ENCODE measurements at regions not wholly inside any gene's neighbourhood (a gene's known extent, or its start where the extent isn't known, plus 50 kb on each side); places are given as distances from the start of the nearest gene placed in this dataset.

GRCh38 chr12:90899456-90900182 is 55.4 kb downstream of the CCER1 start:
- no peak for DNase-seq

- no peak for DNase-seq
Measured at GRCh38 chr12:90897986-90898385, 57.0 kb downstream of the CCER1 start.

GRCh38 chr12:90897316-90897715 is 57.7 kb downstream of the CCER1 start:
- no peak for DNase-seq

- no peak for DNase-seq
Measured at GRCh38 chr12:90896821-90897220, 58.2 kb downstream of the CCER1 start.

GRCh38 chr12:90896164-90896563 is 58.8 kb downstream of the CCER1 start:
- no peak for DNase-seq

- no peak for DNase-seq
Measured at GRCh38 chr12:90888316-90888715, 66.7 kb downstream of the CCER1 start.

- no peak for DNase-seq
Measured at GRCh38 chr12:90883456-90883855, 71.5 kb downstream of the CCER1 start.

GRCh38 chr12:90871726-90872096 is 83.3 kb downstream of the CCER1 start:
- DNase-seq, result no peak

GRCh38 chr12:90870971-90871725 is 83.8 kb downstream of the CCER1 start:
- no peak for DNase-seq

- DNase-seq, result no peak
Measured at GRCh38 chr12:90868626-90869025, 86.3 kb downstream of the CCER1 start.

- DNase-seq, result no peak
Measured at GRCh38 chr12:90859591-90859990, 95.4 kb downstream of the CCER1 start.

GRCh38 chr12:90858252-90858651 is 96.7 kb downstream of the CCER1 start:
- peak; percentile 81 for DNase-seq

- DNase-seq, result no peak
Measured at GRCh38 chr12:90855534-90855933, 99.4 kb downstream of the CCER1 start.

- peak; percentile 64 for DNase-seq
Measured at GRCh38 chr12:90854136-90854689, 100.8 kb downstream of the CCER1 start.

- no peak for DNase-seq
Measured at GRCh38 chr12:90851800-90852718, 102.9 kb downstream of the CCER1 start.

GRCh38 chr12:90842477-90842876 is 112.5 kb downstream of the CCER1 start:
- no peak for DNase-seq

GRCh38 chr12:90841336-90841735 is 113.6 kb downstream of the CCER1 start:
- DNase-seq, result no peak

- DNase-seq, result no peak
Measured at GRCh38 chr12:90839346-90839745, 115.6 kb downstream of the CCER1 start.

- DNase-seq, result no peak
Measured at GRCh38 chr12:90836689-90837088, 118.3 kb downstream of the CCER1 start.

GRCh38 chr12:90833228-90833627 is 121.7 kb downstream of the CCER1 start:
- DNase-seq, result no peak

- no peak for DNase-seq
Measured at GRCh38 chr12:90832427-90832826, 122.5 kb downstream of the CCER1 start.

- no peak for DNase-seq
Measured at GRCh38 chr12:90831712-90832111, 123.3 kb downstream of the CCER1 start.

GRCh38 chr12:90829044-90829443 is 125.9 kb downstream of the CCER1 start:
- DNase-seq, result peak; percentile 27

Data from NCI-H345 (cell line).